Cardiac fibroblast (primary cell): ENCODE measurements at regions not wholly inside any gene's neighbourhood (a gene's known extent, or its start where the extent isn't known, plus 50 kb on each side); places are given as distances from the start of the nearest gene placed in this dataset.

Experiments
- DNase-seq, 2 donors: peaks; one replicate each; pipeline versions ENCODE4 v3.0.0 to v3.0.0-alpha.2; 2010; ENCODE audit warnings: low read depth in 2 of 2
- H3K4me3 ChIP-seq, 2 donors: replicated peaks in 1 of 2; 1 replicate in 1 of 2; 2 replicates in 1 of 2; pipeline ENCODE4 v1.5.1; 2011; ENCODE audit warnings: low read depth in 2 of 2, low read length in 2 of 2, mild to moderate bottlenecking in 2 of 2, moderate library complexity in 1 of 2
- CTCF ChIP-seq: IDR thresholded peaks from one replicate; pipeline ENCODE4 v1.5.1; 2011; ENCODE audit warnings: low read depth, mild to moderate bottlenecking, low read length, inconsistent platforms

GRCh38 chr21:35197191-35197590 lies 148.1 kb upstream of the RUNX1 start:
- TF ChIP-seq CTCF, result no peak
- DNase-seq, result peak in 1 of 2 donors; percentile 55
- H3K4me3 ChIP-seq, result no peak overlapping the region

GRCh38 chr21:35196128-35196527 lies 147.0 kb upstream of the RUNX1 start:
- no peak for DNase-seq
- H3K4me3 ChIP-seq, result no peak overlapping the region
- no peak for TF ChIP-seq CTCF

GRCh38 chr21:35195232-35195631 lies 146.1 kb upstream of the RUNX1 start:
- peak in 1 of 2 donors; percentile 52 for DNase-seq
- no peak for TF ChIP-seq CTCF
- H3K4me3 ChIP-seq, result no peak overlapping the region

- TF ChIP-seq CTCF, result no peak
- no peak overlapping the region for H3K4me3 ChIP-seq
- no peak for DNase-seq
Measured at GRCh38 chr21:35191754-35192153, 142.7 kb upstream of the RUNX1 start.

- H3K4me3 ChIP-seq, result no peak overlapping the region
- TF ChIP-seq CTCF, result no peak
- DNase-seq, result no peak
Measured at GRCh38 chr21:35191128-35191527, 142.0 kb upstream of the RUNX1 start.

GRCh38 chr21:35190201-35190701 lies 141.1 kb upstream of the RUNX1 start:
- DNase-seq, result peak in 1 of 2 donors; percentile 46
- no peak for TF ChIP-seq CTCF

More at GRCh38 chr21:35190201-35190701, 141.1 kb upstream of the RUNX1 start:
- no peak overlapping the region for H3K4me3 ChIP-seq
